Rectal smooth muscle tissue (tissue), 1 donor: ENCODE measurements at regions not wholly inside any gene's neighbourhood (a gene's known extent, or its start where the extent isn't known, plus 50 kb on each side); places are given as distances from the start of the nearest gene placed in this dataset.
A peak's percentile ranks its signal among the peaks of the same experiment; 100 is the strongest.

Experiments
- H3K27ac ChIP-seq: one replicate; pipeline ENCODE4 v1.7.0; 2013; ENCODE audit warnings: low read depth, low read length, inconsistent platforms
- H3K27me3 ChIP-seq: one replicate; pipeline ENCODE4 v1.7.0; 2013; ENCODE audit warnings: low read length; ENCODE audit not compliant: control insufficient read depth, insufficient read depth
- H3K36me3 ChIP-seq: one replicate; pipeline ENCODE4 v1.7.0; 2013; ENCODE audit warnings: low read length; ENCODE audit not compliant: control insufficient read depth, insufficient read depth
- H3K4me1 ChIP-seq: one replicate; pipeline ENCODE4 v1.7.0; 2013; ENCODE audit warnings: low read length; ENCODE audit not compliant: control insufficient read depth, insufficient read depth
- H3K4me3 ChIP-seq: one replicate; pipeline ENCODE4 v1.7.0; 2013; ENCODE audit warnings: low read length
- H3K9ac ChIP-seq: one replicate; pipeline ENCODE4 v1.7.0; 2013; ENCODE audit warnings: low read length

DNA sequence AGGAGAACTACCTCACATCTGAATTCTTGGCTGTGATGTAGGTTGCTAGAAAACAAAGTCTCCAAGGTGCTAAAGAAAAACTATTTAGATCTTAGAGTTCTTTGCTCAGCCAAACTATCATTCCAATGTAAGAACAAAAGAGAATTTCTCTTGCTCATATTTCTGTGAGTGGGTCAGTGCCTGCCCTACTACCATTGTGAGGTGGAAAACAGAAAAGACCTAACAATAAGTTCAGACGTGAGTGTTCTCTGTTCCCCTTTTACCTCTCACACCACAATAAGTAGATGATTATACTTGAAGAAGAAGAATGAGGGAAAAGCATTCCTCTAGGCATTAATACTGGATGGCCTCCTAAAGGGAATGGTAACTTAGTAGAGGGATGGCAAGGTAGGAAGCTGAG lies 187.4 kb upstream of the KITLG start:
- no peaks in the 10 kb centered on the region for H3K36me3 ChIP-seq
- H3K27me3 ChIP-seq, result no peaks in the 10 kb centered on the region
- peaks cover 9% of the 10 kb centered on the region for H3K4me1 ChIP-seq
- H3K4me3 ChIP-seq, result no peak overlapping the region
- no peak overlapping the region for H3K27ac ChIP-seq
- no peak overlapping the region for H3K9ac ChIP-seq

DNA sequence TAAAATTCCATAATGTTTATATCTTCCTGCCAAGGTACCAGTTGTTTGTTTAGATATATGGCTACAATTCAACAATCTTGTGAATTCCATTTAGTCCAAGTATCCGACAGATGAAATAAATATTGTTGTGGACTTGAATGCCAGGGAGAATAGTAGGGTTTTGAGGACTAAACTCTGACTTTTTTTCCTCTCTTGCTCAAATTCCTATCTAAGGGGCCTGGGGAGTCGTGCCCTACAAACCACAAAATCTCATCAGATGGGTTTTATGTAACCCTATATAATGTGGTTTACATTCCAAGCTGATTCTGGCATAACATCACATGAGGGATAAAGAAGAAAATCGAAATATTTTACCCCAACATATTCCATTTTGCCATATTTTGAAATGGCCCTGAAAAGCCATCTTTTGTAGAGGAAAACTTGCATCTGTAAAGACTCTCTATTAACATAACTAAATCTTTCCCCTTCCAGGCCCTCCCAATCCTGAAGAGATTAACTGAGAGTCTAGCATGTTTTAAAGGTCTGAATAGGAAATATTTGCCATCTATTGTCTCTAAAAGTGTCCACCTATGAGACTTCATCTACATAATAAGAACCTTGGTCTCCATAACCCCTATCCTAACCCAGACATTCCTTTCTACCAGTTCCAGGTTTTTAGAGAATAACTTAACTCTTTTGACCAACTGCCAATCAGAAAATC lies 184.7 kb upstream of the KITLG start:
- no peaks in the 10 kb centered on the region for H3K36me3 ChIP-seq
- no peak overlapping the region for H3K9ac ChIP-seq
- no peak overlapping the region for H3K27ac ChIP-seq
- H3K4me1 ChIP-seq, result peaks cover 9% of the 10 kb centered on the region
- H3K27me3 ChIP-seq, result no peaks in the 10 kb centered on the region
- H3K4me3 ChIP-seq, result no peak overlapping the region

GRCh38 chr12:88763536-88764100 lies 183.3 kb upstream of the KITLG start:
- peaks cover 9% of the 10 kb centered on the region for H3K4me1 ChIP-seq
- no peak overlapping the region for H3K9ac ChIP-seq
- H3K27me3 ChIP-seq, result no peaks in the 10 kb centered on the region
- no peaks in the 10 kb centered on the region for H3K36me3 ChIP-seq
- no peak overlapping the region for H3K27ac ChIP-seq
- H3K4me3 ChIP-seq, result no peak overlapping the region

- H3K4me3 ChIP-seq, result no peak overlapping the region
- H3K4me1 ChIP-seq, result peaks cover 6% of the 10 kb centered on the region
- H3K9ac ChIP-seq, result no peak overlapping the region
- no peaks in the 10 kb centered on the region for H3K27me3 ChIP-seq
- H3K36me3 ChIP-seq, result no peaks in the 10 kb centered on the region
- H3K27ac ChIP-seq, result no peak overlapping the region
These were observed 177.9 kb upstream of the KITLG start for GRCh38 chr12:88758176-88758575.

GRCh38 chr12:88756917-88757316 lies 176.6 kb upstream of the KITLG start:
- Histone ChIP-seq H3K9ac (no peak overlapping the region), H3K4me3 (no peak overlapping the region)

DNA sequence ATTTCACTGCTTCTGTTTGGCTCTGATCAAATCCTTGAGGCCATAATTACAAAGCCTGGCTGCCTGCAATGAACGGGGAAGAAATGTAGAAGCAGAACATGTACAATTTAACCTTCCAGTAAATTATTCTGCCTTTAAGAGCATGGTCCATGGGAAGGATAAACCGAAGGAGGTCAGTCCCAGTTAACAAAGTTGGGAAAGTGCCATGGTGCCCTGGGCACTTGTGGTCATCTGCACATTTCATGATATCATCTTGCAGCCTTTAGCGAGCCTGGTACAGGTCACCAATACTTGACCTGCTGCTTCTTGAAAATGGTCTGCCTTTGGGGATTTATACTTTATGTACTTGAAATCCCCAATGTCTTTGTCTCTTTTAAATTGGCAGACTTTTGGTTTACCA lies 175.9 kb upstream of the KITLG start:
- Histone ChIP-seq H3K9ac (no peak overlapping the region), H3K4me1 (peaks cover 13% of the 10 kb centered on the region), H3K27ac (no peak overlapping the region), H3K36me3 (no peaks in the 10 kb centered on the region), H3K27me3 (no peaks in the 10 kb centered on the region), H3K4me3 (no peak overlapping the region)

More at GRCh38 chr12:88756917-88757316, 176.6 kb upstream of the KITLG start:
- Histone ChIP-seq H3K27me3 (no peaks in the 10 kb centered on the region), H3K36me3 (no peaks in the 10 kb centered on the region), H3K27ac (no peak overlapping the region), H3K4me1 (peaks cover 13% of the 10 kb centered on the region)

DNA sequence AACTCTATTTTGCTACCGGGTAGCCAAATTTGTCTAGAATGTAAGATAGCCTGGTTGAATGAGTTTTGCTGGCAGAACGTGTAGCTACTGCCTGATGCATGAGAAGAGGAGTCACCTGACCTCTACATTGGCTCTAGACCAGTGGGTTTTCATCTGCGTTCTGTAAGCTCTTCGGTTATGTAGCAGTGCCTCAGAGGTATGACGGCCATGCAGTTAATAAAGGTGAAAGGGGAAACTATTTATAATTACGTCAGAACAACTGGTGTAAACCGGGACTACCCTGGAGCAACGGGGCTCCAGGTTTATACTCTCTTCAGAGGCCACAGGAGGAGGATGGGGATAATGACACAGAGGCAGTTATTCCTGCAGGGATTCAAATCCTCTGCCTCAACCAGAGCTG lies 173.4 kb upstream of the KITLG start:
- Histone ChIP-seq H3K27ac (peak overlapping the region; percentile 19), H3K27me3 (no peaks in the 10 kb centered on the region), H3K36me3 (no peaks in the 10 kb centered on the region), H3K9ac (no peak overlapping the region), H3K4me1 (peaks cover 13% of the 10 kb centered on the region), H3K4me3 (no peak overlapping the region)

GRCh38 chr12:88753066-88753465 lies 172.8 kb upstream of the KITLG start:
- no peak overlapping the region for H3K4me3 ChIP-seq
- H3K27ac ChIP-seq, result peak overlapping the region; percentile 30
- no peak overlapping the region for H3K9ac ChIP-seq
- no peaks in the 10 kb centered on the region for H3K27me3 ChIP-seq
- H3K36me3 ChIP-seq, result no peaks in the 10 kb centered on the region
- peaks cover 13% of the 10 kb centered on the region for H3K4me1 ChIP-seq

GRCh38 chr12:88752183-88752582 lies 171.9 kb upstream of the KITLG start:
- Histone ChIP-seq H3K27me3 (no peaks in the 10 kb centered on the region), H3K27ac (no peak overlapping the region), H3K4me1 (peaks cover 13% of the 10 kb centered on the region), H3K9ac (no peak overlapping the region), H3K36me3 (no peaks in the 10 kb centered on the region), H3K4me3 (no peak overlapping the region)

- Histone ChIP-seq H3K27me3 (no peaks in the 10 kb centered on the region), H3K4me1 (peaks cover 13% of the 10 kb centered on the region), H3K27ac (no peak overlapping the region), H3K4me3 (no peak overlapping the region), H3K36me3 (no peaks in the 10 kb centered on the region), H3K9ac (no peak overlapping the region)
These were observed 170.7 kb upstream of the KITLG start for GRCh38 chr12:88750867-88751543.

DNA sequence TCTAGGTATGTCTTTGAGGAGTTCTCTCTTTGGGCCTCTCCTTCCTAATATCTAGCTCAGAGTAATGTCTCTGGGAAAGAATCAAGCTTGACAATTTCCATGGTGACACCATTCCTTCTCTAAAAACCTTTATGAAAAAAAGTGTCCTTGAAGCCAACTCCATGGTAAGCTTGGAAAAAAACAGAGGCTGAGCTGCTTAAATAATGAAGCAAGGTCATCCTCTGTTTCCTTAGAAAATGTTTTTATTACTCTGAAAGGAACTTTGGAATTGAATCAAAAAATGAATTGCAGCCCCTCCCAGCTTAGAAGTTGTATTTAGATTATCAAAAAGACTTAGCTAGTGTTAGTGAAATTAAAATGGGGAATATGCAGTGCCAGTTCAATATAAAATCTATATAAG lies 166.1 kb upstream of the KITLG start:
- Histone ChIP-seq H3K4me3 (no peak overlapping the region), H3K27me3 (no peaks in the 10 kb centered on the region), H3K36me3 (no peaks in the 10 kb centered on the region), H3K4me1 (peaks cover 3% of the 10 kb centered on the region), H3K27ac (no peak overlapping the region), H3K9ac (no peak overlapping the region)

- no peak overlapping the region for H3K4me3 ChIP-seq
- no peak overlapping the region for H3K27ac ChIP-seq
- no peak overlapping the region for H3K9ac ChIP-seq
- H3K27me3 ChIP-seq, result no peaks in the 10 kb centered on the region
- H3K36me3 ChIP-seq, result no peaks in the 10 kb centered on the region
- H3K4me1 ChIP-seq, result peaks cover 3% of the 10 kb centered on the region
These were observed 163.8 kb upstream of the KITLG start for GRCh38 chr12:88743946-88744685.
